Loucy (cell line): ENCODE measurements at regions not wholly inside any gene's neighbourhood (a gene's known extent, or its start where the extent isn't known, plus 50 kb on each side); places are given as distances from the start of the nearest gene placed in this dataset.

Experiments used
- H2AFZ ChIP-seq: fragments of 200-600 bp; sonication (generic); 2 replicates; pipeline ENCODE4 v1.6.0; 2016; ENCODE audit warnings: antibody characterized with exemption, mild to moderate bottlenecking, low read length, moderate library complexity
- H3F3A ChIP-seq: fragments of 200-600 bp; 2 replicates; pipeline ENCODE4 v1.6.0; 2016; ENCODE audit warnings: antibody characterized with exemption, low read depth, mild to moderate bottlenecking
- H3K27me3 ChIP-seq: fragments of 200-600 bp; sonication (generic); 2 replicates; pipeline ENCODE4 v1.6.1; 2014; ENCODE audit warnings: low read length, mild to moderate bottlenecking; ENCODE audit not compliant: insufficient read depth, poor library complexity, severe bottlenecking
- H3K36me3 ChIP-seq: fragments of 200-600 bp; sonication (generic); 2 replicates; pipeline ENCODE4 v1.6.1; 2016; ENCODE audit warnings: low read length; ENCODE audit not compliant: insufficient read depth
- H3K4me1 ChIP-seq: fragments of 200-600 bp; sonication (generic); 2 replicates; pipeline ENCODE4 v1.5.1; 2014; ENCODE audit warnings: low read length, mild to moderate bottlenecking; ENCODE audit not compliant: insufficient read depth, poor library complexity, severe bottlenecking
- H3K4me2 ChIP-seq: fragments of 200-600 bp; sonication (generic); 2 replicates; pipeline ENCODE4 v1.6.0; 2014; ENCODE audit warnings: antibody characterized with exemption, low read length, low read depth, mild to moderate bottlenecking; ENCODE audit not compliant: poor library complexity, severe bottlenecking
- H3K4me3 ChIP-seq: fragments of 200-600 bp; sonication (generic); 2 replicates; pipeline ENCODE4 v1.5.1; 2014; ENCODE audit warnings: low read length, mild to moderate bottlenecking, mixed read lengths; ENCODE audit not compliant: poor library complexity, severe bottlenecking
- H3K79me2 ChIP-seq: fragments of 200-600 bp; sonication (generic); 2 replicates; pipeline ENCODE4 v1.6.1; 2014; ENCODE audit warnings: low read length; ENCODE audit not compliant: insufficient read depth
- H3K9ac ChIP-seq: fragments of 200-600 bp; sonication (generic); 2 replicates; pipeline ENCODE4 v1.6.0; 2014; ENCODE audit warnings: mild to moderate bottlenecking, low read depth, low read length, moderate library complexity; ENCODE audit not compliant: poor library complexity, severe bottlenecking
- H3K9me2 ChIP-seq: fragments of 200-600 bp; sonication (generic); replicated peaks from 2 replicates; pipeline ENCODE4 v1.6.1; 2016; ENCODE audit warnings: low read depth, low read length, mixed read lengths
- H3K9me3 ChIP-seq: fragments of 200-600 bp; sonication (generic); 2 replicates; pipeline ENCODE4 v1.6.1; 2014; ENCODE audit warnings: mild to moderate bottlenecking, antibody characterized with exemption, low read length, low read depth; ENCODE audit not compliant: insufficient read depth
- H4K20me1 ChIP-seq: fragments of 200-600 bp; sonication (generic); 2 replicates; pipeline ENCODE4 v1.6.0; 2014; ENCODE audit warnings: antibody characterized with exemption, low read length, mild to moderate bottlenecking; ENCODE audit not compliant: insufficient read depth, poor library complexity, severe bottlenecking
- EZH2phosphoT487 ChIP-seq: fragments of 200-600 bp; IDR thresholded peaks from 2 replicates; pipeline ENCODE4 v1.6.1; 2018; ENCODE audit warnings: antibody characterized with exemption, mild to moderate bottlenecking, moderate library complexity, borderline replicate concordance
- TF ChIP-seq, protein P1 (sequence below): fragments of 200-600 bp; sonication (generic); conservative IDR thresholded peaks from 2 replicates; pipeline ENCODE4 v1.5.1; 2014; ENCODE audit warnings: mild to moderate bottlenecking, antibody characterized with exemption, low read length

DNA sequence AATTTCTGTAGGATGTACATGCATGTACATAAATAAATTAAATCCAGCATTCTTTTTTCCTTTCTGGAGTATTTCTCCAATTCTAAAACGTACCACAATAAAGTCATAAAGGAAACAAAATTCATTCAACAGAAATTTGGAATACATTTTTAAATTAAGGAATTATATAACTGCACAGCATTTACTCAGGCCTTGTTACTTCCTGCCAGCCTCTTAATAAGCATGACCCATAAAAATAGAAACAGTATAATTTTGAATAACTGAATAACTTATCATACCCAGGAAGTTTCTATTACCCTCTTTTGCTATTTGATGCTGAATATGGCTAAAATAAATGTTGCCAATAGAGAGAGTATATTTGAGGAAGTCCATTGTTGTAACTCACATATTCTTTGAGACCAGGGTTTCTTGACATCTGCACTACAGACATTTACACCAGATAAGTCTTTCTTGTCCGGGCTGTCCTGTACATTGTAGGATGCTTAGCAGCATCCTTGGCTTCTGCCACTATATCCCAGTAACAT is 178.2 kb downstream of the KLF12 start:
- H3K4me3 ChIP-seq: no peak overlapping the region
- H3K9ac ChIP-seq: no peak overlapping the region
- H3K9me2 ChIP-seq: no peaks in the 10 kb centered on the region
- no peak overlapping the region for H3K4me2 ChIP-seq
- H3F3A ChIP-seq: no peaks in the 10 kb centered on the region
- no peaks in the 10 kb centered on the region for H3K27me3 ChIP-seq
- H2AFZ ChIP-seq: no peak overlapping the region
- H3K9me3 ChIP-seq: no peaks in the 10 kb centered on the region
- H3K4me1 ChIP-seq: peaks cover 31% of the 10 kb centered on the region
- no peaks in the 10 kb centered on the region for H4K20me1 ChIP-seq
- TF ChIP-seq, protein P1, sequence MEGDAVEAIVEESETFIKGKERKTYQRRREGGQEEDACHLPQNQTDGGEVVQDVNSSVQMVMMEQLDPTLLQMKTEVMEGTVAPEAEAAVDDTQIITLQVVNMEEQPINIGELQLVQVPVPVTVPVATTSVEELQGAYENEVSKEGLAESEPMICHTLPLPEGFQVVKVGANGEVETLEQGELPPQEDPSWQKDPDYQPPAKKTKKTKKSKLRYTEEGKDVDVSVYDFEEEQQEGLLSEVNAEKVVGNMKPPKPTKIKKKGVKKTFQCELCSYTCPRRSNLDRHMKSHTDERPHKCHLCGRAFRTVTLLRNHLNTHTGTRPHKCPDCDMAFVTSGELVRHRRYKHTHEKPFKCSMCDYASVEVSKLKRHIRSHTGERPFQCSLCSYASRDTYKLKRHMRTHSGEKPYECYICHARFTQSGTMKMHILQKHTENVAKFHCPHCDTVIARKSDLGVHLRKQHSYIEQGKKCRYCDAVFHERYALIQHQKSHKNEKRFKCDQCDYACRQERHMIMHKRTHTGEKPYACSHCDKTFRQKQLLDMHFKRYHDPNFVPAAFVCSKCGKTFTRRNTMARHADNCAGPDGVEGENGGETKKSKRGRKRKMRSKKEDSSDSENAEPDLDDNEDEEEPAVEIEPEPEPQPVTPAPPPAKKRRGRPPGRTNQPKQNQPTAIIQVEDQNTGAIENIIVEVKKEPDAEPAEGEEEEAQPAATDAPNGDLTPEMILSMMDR: no peak
- no peak for TF ChIP-seq EZH2phosphoT487
- 0 out of 2 replicates have a peak, but pooled peaks cover 3% of the 10 kb centered on the region for H3K79me2 ChIP-seq
- H3K36me3 ChIP-seq: no peaks in the 10 kb centered on the region

DNA sequence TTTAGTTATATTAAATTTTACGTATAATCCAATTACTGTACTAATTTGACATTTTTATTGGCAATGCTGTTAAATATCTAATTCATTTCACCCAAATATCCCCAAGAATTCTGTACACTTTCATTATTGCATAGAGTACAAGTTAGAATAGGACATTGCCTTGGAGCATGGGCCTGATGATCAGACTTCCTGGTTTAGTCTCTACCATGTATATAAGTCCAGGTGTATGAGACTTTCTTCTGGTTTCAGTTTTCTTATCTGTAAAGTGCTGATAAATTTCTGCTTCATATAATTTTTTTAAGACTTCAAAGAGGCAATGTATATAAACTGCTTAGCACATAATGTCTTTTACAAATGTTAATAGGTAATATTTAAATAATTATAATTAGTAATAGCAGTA is 179.4 kb downstream of the KLF12 start:
- Histone ChIP-seq H3K4me3 (no peak overlapping the region), H3F3A (no peaks in the 10 kb centered on the region), H3K4me1 (peaks cover 31% of the 10 kb centered on the region), H3K4me2 (no peak overlapping the region), H2AFZ (no peak overlapping the region), H3K36me3 (no peaks in the 10 kb centered on the region), H3K27me3 (no peaks in the 10 kb centered on the region), H3K79me2 (0 out of 2 replicates have a peak, but pooled peaks cover 3% of the 10 kb centered on the region), H3K9me2 (no peaks in the 10 kb centered on the region), H4K20me1 (no peaks in the 10 kb centered on the region), H3K9me3 (no peaks in the 10 kb centered on the region), H3K9ac (no peak overlapping the region)
- TF ChIP-seq, protein P1: no peak
- TF ChIP-seq EZH2phosphoT487: no peak

DNA sequence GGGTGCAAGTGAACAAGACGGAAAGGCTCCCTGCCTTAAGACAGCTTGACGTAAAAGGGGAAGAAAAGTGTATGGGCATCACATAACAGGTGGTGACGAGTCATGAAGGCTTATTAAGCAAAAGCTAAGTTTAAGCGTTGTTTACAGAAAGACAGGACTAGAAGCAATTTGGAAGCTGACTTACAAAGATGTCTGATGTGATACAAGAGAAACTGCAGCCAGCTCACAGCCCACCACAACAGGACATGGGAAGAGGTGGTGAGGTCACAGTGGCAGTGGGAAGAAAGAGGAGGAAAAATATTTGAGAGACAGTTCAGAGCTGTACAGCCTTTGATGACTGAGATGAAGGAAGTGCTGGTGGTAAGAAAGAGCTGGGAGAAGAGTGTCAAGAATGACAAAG is 181.6 kb downstream of the KLF12 start:
- Histone ChIP-seq H3K79me2 (0 out of 2 replicates have a peak, but pooled peaks cover 3% of the 10 kb centered on the region), H3K9ac (no peak overlapping the region), H3K4me3 (no peak overlapping the region), H3F3A (no peaks in the 10 kb centered on the region), H2AFZ (no peak overlapping the region), H3K27me3 (no peaks in the 10 kb centered on the region), H3K36me3 (no peaks in the 10 kb centered on the region), H3K4me2 (no peak overlapping the region), H3K9me3 (no peaks in the 10 kb centered on the region), H4K20me1 (no peaks in the 10 kb centered on the region), H3K4me1 (peaks cover 45% of the 10 kb centered on the region), H3K9me2 (no peaks in the 10 kb centered on the region)
- no peak for TF ChIP-seq EZH2phosphoT487
- TF ChIP-seq, protein P1: no peak
